Daoy (cell line): ENCODE measurements at regions not wholly inside any gene's neighbourhood (a gene's known extent, or its start where the extent isn't known, plus 50 kb on each side); places are given as distances from the start of the nearest gene placed in this dataset.

Experiments used
- DNase-seq: peaks from one replicate; pipeline ENCODE4 v3.0.0-alpha.2; 2015; ENCODE audit warnings: low read depth

DNA sequence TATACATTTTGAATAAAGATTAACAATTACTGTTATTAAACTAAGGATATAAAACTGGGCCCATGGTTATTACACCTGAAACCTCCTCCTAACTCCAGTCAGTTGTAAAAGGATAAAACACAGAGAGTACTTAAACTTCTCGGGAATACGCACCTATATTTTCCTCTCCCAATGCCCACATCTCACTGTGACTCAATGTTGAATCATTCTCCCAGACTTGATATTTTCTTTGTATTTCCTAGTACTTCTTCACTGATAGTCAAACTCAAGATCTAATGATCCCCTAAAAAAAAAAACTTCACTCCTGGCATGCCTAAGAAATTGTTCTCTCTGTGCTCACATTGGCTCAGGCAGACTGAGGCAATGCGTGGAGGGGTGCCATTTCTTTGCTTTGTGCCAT lies 212.5 kb upstream of the DKK2 start:
- DNase-seq = peak; percentile 13

GRCh38 chr4:107247738-107248137 lies 211.6 kb upstream of the DKK2 start:
- DNase-seq = no peak

DNA sequence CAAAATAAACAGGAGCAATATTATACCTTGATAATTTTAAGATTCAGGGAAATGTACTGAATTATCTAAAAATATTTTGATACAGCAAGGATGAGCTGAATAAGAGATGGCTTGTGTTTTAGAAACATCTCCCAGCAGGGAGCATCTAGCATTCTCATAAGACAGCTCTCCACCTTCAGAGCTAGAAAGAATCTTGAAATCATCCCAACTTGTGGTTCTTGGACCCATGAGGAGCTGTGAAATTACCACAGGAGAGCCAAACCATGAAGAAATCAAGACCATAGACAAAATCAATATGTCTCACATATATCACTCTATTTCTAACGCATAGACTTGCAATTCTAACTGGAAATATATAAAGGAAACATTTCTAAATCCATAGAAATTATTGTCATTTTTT lies 210.6 kb upstream of the DKK2 start:
- no peak for DNase-seq

- no peak for DNase-seq
Observed at GRCh38 chr4:107243141-107243781, 207.1 kb upstream of the DKK2 start.

DNA sequence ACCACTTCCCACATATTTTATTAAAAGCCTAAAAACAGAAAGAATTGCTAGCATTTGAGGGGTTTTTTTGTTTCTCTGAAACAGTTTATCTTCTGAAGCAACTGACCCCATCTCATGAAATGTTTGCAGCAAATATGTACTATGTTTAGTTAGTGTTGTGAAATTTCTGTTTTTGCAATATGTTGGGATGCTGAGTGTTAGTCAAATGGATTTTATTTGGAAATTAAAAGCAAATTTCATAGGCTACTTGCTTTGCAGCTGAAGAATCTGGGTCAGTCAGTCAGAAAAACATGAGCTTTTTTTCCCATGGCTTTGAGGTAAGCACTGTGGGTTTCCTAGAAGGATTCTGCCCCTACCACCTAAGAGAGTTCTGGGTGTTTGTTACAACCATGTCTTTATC lies 184.9 kb upstream of the DKK2 start:
- DNase-seq = no peak

DNA sequence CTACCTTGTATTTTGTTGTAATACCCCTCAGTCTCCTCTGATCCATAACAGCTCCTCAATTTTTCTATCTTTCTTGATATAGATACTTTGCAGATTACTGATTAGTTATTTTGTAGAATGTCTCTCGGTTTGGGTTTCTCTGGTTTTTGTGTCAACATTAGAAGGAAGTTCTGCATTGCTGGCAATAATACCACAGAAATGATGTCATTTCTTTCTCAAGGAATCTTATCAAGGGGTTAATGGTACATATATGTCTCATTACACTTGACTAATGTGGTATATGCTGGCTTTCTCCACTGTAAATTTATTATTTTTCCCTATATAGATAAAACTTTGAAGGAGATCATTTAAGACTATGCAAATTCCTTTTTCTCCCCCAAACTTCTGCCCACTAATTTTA lies 183.6 kb upstream of the DKK2 start:
- no peak for DNase-seq

- DNase-seq = no peak
Observed at GRCh38 chr4:107216379-107216778, 180.3 kb upstream of the DKK2 start.

GRCh38 chr4:107215222-107215621 lies 179.1 kb upstream of the DKK2 start:
- DNase-seq = no peak

DNA sequence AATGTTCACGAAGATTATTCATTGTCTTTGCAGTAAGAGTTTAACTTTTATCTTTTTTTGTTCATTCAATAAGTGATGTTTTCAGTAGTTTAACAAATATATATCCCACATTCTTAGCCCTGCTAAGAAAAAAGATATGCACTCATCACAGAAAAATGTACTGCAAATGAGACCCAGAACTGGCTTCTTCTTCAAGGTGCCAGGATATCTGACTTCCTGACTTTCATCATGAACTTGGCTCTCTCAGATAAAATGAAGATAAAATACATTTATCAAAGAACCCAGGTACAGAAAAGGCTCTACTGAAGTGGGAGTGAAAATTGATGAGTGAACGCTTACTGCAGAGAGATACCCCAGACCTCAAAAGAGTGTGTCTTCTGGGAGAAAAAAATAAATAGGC lies 177.8 kb upstream of the DKK2 start:
- no peak for DNase-seq

DNA sequence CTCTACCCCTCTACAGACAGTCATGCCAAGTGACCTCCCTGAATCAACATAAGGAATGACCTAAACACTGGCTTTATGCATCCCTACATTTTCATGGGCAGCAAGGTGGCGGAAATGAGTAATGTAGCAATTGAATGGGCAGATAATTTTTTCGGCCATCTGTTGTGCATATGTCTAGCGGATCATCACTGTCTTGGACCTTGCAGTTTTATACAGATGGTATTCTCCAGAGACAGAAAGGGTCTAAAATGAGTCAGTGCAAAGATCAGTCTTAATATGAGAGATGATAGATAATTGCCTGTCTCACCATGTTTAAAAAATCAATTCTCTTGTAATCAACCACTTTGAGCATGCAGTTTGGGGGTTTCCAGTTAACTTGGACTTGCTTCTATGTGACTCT lies 177.3 kb upstream of the DKK2 start:
- DNase-seq = no peak

GRCh38 chr4:107212565-107212964 lies 176.5 kb upstream of the DKK2 start:
- DNase-seq = no peak

GRCh38 chr4:107210450-107211239 lies 174.5 kb upstream of the DKK2 start:
- DNase-seq = peak; percentile 27

GRCh38 chr4:107203733-107204132 lies 167.6 kb upstream of the DKK2 start:
- no peak for DNase-seq

- no peak for DNase-seq
Observed at GRCh38 chr4:107202744-107203143, 166.6 kb upstream of the DKK2 start.

DNA sequence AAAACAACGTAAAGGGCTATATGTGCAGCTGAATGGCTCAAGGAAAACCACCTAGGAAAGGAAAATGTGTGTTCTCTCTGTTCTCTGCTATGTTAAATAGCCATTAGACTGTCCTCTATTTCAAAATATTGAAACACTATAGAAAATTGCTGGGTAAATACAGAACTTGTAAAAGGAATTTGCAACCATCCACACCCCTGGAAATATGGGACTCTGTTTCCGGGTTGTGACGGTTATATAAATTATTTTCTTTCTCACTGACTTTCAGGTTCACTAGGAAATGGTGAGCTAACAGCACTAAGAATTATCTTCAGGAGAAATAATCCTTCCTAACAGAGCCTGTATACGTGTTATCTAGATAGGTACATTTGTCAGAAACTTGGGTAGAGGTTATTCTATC lies 161.0 kb upstream of the DKK2 start:
- no peak for DNase-seq

- no peak for DNase-seq
Observed at GRCh38 chr4:107196312-107196711, 160.2 kb upstream of the DKK2 start.

GRCh38 chr4:107194005-107194404 lies 157.9 kb upstream of the DKK2 start:
- DNase-seq = no peak

GRCh38 chr4:107192601-107193000 lies 156.5 kb upstream of the DKK2 start:
- DNase-seq = no peak

DNA sequence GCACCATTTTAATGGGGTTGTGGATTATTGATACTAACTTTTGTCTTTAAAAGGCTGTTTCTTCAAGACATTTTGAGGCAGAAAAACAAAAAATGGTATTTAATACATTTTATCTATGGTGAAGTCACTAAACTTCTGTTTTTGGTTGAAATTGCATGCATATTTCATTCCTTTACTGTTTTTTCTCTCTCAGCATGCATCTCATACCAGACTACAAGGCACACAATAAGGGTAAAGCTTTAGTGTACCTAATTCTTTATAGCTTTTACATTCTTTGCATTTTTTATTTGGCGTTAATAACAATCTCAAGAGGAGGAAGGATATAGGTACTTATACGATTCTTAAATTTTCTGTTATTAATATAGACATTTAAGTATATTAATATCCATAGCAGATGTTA lies 151.0 kb upstream of the DKK2 start:
- DNase-seq = no peak

DNA sequence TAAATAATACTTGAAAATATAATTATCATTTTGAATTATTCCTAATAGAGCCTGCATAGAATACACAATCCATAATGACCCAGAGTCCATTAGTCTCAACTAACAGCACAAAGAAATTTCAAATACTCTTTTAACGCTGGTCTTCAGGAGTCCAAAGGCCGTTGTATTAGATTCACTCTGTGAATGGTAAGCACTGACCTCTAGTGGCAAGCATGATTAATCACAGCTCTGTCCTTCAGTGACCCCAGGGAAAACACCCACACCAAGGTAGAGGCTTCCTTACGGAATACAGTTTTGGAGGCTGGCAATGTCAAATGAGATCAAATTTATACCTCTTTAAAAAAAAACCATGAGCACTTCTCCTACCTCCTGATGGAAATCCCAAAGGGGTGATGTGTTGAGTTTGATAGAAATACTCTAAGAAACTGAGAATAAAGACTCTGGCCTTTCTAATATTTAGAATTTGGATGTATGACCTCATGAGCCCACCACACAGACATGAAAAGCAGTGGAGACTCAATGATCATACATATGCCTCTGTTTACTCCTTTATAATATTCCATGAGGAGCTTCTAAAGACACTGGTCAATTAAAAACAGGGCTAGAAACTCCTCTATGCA lies 147.2 kb upstream of the DKK2 start:
- peak; percentile 38 for DNase-seq

DNA sequence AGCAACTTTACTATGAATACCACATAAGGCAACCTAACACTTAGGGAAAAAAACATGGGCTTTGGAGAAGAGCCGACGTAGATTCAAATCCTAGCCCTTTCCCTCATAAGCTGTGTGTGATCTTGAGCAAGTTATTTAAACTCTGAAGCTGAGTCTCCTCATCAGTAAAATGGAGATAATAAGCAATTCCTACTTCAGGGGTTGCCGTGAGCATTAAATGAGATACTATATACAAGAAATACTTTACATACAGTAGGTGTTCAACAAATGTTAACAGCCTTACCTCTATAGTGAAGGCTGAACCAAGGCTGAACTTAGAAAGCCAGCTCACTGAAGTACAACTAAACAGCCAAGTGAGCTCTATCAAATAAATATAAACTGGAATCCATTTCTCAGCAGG lies 146.2 kb upstream of the DKK2 start:
- no peak for DNase-seq

DNA sequence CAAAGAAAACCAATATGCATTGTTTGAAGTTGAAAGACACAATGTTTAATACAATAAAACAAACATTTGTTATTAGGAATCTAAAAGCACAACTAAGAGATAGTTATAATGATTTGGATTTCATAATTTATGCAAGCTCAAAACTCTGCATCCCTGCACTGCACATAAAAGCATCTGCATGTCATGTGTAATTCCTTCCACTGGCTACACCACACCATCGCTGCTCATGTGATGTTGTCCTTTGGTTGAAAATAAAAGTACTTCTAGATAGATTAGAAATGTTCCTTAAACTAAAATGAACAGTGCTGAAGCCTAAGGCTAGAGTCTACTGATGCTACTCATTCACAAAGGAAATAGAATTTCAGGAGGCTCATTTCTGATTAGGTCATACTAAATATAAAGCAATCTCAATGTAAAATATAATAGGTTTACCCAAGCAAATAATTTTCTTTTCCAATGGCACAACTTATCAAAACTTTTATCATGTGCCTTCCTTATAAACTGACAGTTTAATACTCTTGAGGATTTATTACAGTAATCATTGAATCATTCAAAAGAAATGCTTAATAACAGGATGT lies 130.8 kb upstream of the DKK2 start:
- no peak for DNase-seq

DNA sequence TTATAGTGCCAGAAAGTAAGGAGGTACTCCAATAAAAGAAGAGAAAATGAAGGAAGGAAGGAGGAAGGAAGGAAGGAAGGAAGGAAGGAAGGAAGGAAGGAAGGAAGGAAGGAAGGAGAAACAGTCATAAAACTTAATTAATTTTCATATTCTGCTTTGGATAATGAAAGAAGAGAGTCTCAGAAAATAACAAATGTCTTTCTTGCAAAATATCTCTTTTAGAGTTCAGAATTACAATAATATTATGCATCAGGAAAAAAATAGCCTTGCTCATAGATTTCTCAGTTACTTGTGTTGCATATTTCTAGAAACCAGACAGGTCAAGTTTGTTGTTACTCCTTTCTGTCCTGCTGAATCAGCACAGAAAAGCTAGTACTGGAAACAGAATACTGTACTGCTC lies 130.1 kb upstream of the DKK2 start:
- DNase-seq = no peak
